AG04449 (cell line): ENCODE measurements at regions not wholly inside any gene's neighbourhood (a gene's known extent, or its start where the extent isn't known, plus 50 kb on each side); places are given as distances from the start of the nearest gene placed in this dataset.

Experiments
- CTCF ChIA-PET: fragments of 350-600 bp; formaldehyde crosslinking; extraction: SDS; loops from one replicate; lab custom pipeline; 2021; ENCODE audit warnings: antibody characterized with exemption; lab: Yijun Ruan, JAX
- POLR2A ChIA-PET: fragments of 400-600, 350-600 bp; formaldehyde crosslinking; extraction: SDS; loops from one replicate; lab custom pipeline; 2020; ENCODE audit warnings: antibody characterized with exemption, inconsistent platforms; lab: Yijun Ruan, JAX
- DNase-seq: peaks from one replicate; pipeline ENCODE4 v3.0.0-alpha.2; 2010; ENCODE audit warnings: low read depth, low spot score
- H3K4me3 ChIP-seq: 2 replicates; pipeline ENCODE4 v1.5.1; 2011; ENCODE audit warnings: low read depth, mild to moderate bottlenecking, control low read depth, low read length
- CTCF ChIP-seq: IDR thresholded peaks from one replicate; pipeline ENCODE4 v1.5.1; 2011; ENCODE audit warnings: mild to moderate bottlenecking, moderate library complexity, low read length, control low read depth, inconsistent platforms; ENCODE audit not compliant: insufficient read depth; ENCODE audit errors: missing control alignments

GRCh38 chr3:35417080-35417479 is 222.2 kb upstream of the ARPP21 start:
- ChIA-PET POLR2A (no interaction called here), CTCF (no interaction called here)
- no peak for TF ChIP-seq CTCF
- DNase-seq: no peak
- no peak overlapping the region for H3K4me3 ChIP-seq

DNA sequence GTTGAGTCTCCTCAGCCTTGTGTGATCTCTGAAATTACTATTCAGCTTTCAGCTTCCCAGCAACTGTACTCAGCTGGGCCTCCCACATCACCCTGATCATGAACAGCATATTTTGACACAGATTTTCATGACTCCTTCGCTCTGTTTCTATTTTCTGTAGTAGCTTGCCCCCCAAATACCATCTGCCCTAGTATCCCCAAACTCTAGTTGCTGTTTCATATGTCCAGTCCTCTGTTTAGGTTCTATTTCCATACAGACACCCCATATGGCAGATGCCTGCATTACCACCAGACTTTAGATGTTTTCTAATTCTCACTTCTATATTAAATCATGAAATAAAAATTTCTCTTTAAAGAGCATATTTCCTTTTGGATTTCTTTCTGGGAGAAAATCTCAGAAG is 217.2 kb upstream of the ARPP21 start:
- ChIA-PET POLR2A (no interaction called here), CTCF (no interaction called here)
- TF ChIP-seq CTCF: no peak

DNA sequence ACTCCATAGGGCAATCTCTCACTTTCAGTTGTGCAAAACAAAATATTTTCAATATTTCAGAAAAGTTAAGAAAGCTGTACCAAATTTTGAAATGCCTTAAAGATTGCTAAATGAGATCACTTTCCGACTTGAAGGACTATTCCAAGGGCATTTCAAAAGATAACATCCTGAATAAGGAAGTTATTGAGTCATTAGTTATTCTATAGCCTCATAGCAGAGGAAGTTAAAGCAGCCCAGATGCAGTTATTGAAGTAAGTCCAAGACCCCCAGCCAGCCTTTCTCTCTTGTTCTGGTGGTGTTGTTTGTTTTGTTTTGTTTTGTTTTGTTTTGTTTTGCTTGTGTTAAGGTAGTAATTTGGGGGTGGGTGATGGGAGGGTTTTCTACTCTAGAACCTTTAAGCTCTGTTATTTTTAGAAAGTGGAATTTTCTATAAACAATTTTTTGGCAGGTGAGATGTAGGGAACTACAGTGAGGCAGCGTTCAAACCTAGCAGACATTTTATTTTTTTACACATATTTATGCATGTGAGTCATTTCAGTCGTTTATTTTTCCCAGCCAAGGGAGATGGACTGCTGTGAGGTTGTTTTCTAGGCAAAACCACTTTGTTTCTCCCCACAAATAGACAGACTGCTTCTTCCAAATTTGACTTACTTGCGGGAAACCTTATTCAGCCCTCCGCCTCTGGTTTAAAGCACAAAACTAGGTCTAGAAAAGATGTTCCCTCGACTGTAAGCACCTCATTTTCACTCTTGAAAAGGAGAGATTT is 216.3 kb upstream of the ARPP21 start:
- ChIA-PET CTCF (interaction anchor here (1.1 kb wide), 1 partner anchor 11 kb away, joined by 5 read pairs; no protein-coding TSS in a partner anchor), POLR2A (no interaction called here)
- no peak overlapping the region for H3K4me3 ChIP-seq
- DNase-seq: no peak
- TF ChIP-seq CTCF: no peak

More for the DNA sequence above, 217.2 kb upstream of the ARPP21 start:
- no peak overlapping the region for H3K4me3 ChIP-seq
- DNase-seq: no peak

- no peak for TF ChIP-seq CTCF
- POLR2A ChIA-PET: no interaction called here
- no peak overlapping the region for H3K4me3 ChIP-seq
- DNase-seq: no peak
- CTCF ChIA-PET: no interaction called here
Observed at GRCh38 chr3:35426366-35426958, 212.9 kb upstream of the ARPP21 start.

DNA sequence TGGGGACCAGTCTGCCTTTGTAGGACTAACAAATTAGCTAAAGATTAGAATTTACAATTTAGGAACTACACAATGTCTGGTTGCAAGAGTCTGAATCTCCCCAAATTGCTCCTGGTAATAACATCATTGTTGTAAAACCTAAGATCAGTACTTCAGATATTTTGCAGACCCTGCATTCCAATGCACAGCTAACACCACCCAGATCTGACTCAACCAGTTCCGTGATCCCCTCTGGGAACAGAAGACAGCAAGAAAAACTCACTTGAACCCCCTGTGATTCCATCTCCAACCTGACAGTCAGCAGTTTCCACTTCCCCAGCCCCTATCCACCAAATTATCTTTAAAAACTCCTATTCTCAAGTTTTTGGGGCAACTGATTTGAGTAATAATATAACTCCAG is 201.9 kb upstream of the ARPP21 start:
- H3K4me3 ChIP-seq: no peak overlapping the region
- CTCF ChIA-PET: no interaction called here
- DNase-seq: no peak
- TF ChIP-seq CTCF: no peak
- POLR2A ChIA-PET: no interaction called here

DNA sequence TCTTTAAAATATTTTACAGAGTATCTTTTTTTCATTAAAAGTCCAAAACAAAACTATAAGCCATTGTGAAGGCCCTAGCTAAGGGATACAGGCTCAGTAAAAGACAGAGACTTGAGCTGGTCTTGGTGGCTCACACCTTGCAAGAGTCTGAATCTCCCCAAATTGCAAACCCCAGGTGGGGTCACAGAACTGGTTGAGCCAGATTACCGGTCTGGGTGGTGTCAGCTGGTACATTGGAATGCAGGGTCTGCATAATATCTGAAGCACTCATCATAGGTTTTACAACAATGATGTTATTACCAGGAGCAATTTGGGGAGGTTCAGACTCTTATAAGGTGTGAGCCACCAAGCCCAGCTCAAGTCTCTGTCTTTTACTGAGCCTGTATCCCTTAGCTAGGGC is 201.2 kb upstream of the ARPP21 start:
- ChIA-PET CTCF (no interaction called here), POLR2A (no interaction called here)
- no peak for TF ChIP-seq CTCF
- H3K4me3 ChIP-seq: no peak overlapping the region
- no peak for DNase-seq
